ENCODE measurements at regions not wholly inside any gene's neighbourhood (a gene's known extent, or its start where the extent isn't known, plus 50 kb on each side); places are given as distances from the start of the nearest gene placed in this dataset.

- DNase-seq (ENCODE audit: low read depth in 4 of 4, low spot score in 3 of 4), result no peak
These were observed 50.7 kb upstream of the NOCT start for GRCh38 chr4:138964716-138965426.

GRCh38 chr4:138963412-138963811 is 52.2 kb upstream of the NOCT start:
- no peak for DNase-seq (ENCODE audit: low read depth in 4 of 4, low spot score in 3 of 4)

DNA sequence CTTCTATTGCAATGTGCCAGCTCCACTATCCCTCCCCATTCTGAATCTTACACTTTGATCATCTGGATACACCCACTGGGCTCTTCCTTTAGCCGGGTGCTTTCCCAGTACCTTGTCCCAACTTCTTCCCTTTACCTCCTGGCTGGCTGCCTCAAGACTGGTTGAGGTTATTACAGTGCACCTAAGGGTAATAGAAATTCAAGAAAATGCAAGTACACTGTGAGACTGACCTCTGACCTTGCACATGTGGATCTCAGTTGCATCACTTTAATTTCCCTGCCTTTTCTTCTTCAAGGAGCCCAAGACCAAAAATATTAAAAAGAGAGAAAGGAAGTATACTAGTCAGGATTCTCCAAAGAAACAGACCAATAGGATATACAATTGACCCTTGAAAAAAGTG is 53.9 kb upstream of the NOCT start:
- DNase-seq (ENCODE audit: low read depth in 4 of 4, low spot score in 3 of 4), result no peak

DNA sequence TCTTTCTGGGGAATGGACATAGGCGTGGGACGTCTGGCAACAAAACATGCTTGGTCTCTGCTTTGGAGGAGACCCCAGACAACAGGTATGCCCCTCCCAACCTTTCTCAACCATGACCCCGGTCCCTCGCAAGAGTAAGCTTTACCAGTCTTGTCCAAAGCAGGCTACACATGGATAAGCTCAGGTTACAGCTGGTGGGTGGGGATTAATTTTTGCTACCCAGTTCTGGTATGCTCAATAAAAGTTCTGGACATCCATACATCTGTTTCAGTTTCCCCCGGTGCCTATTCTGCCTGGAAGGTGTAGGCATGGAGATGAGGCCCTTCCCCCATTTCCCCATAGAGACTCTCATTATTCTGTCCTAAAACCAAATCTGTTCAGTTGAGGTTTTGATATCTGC is 54.5 kb upstream of the NOCT start:
- no peak for DNase-seq (ENCODE audit: low read depth in 4 of 4, low spot score in 3 of 4)

- DNase-seq (ENCODE audit: low read depth in 4 of 4, low spot score in 3 of 4), result no peak
These were observed 55.3 kb upstream of the NOCT start for GRCh38 chr4:138960175-138960710.

GRCh38 chr4:138959097-138959815 is 56.3 kb upstream of the NOCT start:
- DNase-seq (ENCODE audit: low read depth in 4 of 4, low spot score in 3 of 4), result no peak

- DNase-seq (ENCODE audit: low read depth in 4 of 4, low spot score in 3 of 4), result no peak
These were observed 57.1 kb upstream of the NOCT start for GRCh38 chr4:138958519-138958918.

DNA sequence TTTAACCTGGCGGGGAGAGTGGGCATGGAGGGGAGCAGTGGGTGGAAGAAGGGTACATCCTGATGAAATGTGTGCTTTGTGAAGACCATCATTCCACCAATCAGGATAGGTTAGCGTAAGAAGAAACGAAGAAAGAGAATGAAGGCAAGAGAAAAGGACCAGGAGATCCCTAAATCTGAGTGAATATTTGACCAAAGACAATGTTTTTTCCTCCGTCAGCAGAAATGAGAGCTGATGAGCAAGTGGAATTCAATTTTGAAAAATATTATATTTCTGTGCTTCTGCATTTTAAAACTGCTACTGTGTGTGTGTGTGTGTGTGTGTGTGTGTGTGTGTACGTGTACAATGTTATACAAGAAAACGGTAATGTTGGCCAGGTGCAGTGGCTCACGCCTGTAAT is 58.3 kb upstream of the NOCT start:
- no peak for DNase-seq (ENCODE audit: low read depth in 4 of 4, low spot score in 3 of 4)

DNA sequence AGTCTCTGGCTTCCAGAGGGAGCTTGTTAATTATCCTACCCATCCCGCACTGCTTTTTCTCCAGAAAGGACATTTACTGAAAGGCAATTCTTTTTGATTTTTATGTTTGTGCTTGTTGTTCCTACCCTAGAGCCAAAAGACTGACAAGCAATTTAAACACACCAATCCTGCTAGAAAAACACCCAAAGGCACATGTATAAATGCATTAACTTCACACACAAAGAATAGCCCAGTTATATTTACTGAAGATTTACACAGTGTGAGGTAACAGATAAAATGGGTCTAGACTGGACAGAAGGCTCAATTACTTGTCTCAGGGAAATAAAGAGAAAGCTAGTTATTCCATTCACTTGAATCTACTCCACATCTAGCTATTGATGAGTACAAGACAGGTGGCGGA is 61.2 kb upstream of the NOCT start:
- DNase-seq (ENCODE audit: low read depth in 4 of 4, low spot score in 3 of 4), result no peak

DNA sequence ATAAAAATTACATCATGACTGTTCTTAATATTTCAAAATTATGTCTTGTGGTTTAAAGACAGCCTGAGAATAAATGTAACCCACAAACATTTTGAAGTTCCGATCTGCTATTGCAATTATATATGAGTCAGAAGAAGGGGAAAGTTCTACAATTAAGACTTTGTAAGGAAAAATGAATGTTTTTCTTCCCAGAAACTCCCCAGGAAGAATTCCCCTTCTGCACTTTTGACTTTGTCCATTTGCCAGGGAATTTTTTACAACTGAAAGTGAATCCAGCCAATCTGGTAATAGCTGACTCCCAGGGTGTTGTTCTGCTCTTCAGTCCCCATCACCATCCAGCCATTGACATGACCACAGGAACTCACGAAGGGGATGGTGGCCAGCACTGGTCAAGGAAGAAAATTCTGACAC is 61.6 kb upstream of the NOCT start:
- no peak for DNase-seq (ENCODE audit: low read depth in 4 of 4, low spot score in 3 of 4)

- no peak for DNase-seq (ENCODE audit: low read depth in 4 of 4, low spot score in 3 of 4)
These were observed 63.2 kb upstream of the NOCT start for GRCh38 chr4:138952411-138952810.

DNA sequence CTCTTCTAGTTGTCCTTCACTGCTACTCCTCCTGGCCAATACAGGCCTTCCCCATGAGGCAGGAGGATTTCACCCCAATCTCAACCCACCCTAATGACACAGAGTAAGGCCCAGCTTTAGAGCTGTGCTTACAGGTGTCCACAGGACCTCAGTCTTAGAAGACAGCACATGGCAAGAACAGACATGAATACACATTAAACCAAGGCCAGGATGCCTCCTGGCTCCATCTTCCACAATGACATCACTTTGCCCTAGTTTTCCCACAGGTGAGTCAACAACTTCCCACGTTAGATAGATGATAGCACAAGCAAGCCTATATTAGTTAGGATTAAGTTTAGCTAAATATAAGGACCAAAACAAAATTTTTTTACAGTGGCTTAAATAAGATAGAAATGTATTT is 63.8 kb upstream of the NOCT start:
- no peak for DNase-seq (ENCODE audit: low read depth in 4 of 4, low spot score in 3 of 4)

DNA sequence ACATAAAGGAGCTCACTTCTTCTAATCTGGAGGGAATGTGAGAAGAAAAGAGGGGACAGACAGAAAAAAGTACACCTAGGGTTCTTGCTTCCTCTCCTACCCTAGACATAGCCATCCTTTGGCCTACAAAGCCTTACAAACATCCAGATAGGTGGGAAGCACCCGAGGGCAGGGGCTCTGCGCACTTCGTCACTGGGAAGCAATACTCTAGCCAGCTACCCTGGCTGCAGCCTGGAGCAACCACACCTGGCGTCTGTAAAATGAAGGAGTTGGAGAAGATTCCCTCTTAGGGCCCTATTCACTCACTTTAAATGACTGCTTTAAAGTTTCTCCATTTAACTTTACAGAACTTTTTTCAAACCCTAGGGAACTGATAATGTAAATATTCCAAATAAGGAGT is 65.7 kb upstream of the NOCT start:
- no peak for DNase-seq (ENCODE audit: low read depth in 4 of 4, low spot score in 3 of 4)

- no peak for DNase-seq (ENCODE audit: low read depth in 4 of 4, low spot score in 3 of 4)
These were observed 66.7 kb upstream of the NOCT start for GRCh38 chr4:138948918-138949317.

- no peak for DNase-seq (ENCODE audit: low read depth in 4 of 4, low spot score in 3 of 4)
These were observed 69.3 kb upstream of the NOCT start for GRCh38 chr4:138946306-138946705.

DNA sequence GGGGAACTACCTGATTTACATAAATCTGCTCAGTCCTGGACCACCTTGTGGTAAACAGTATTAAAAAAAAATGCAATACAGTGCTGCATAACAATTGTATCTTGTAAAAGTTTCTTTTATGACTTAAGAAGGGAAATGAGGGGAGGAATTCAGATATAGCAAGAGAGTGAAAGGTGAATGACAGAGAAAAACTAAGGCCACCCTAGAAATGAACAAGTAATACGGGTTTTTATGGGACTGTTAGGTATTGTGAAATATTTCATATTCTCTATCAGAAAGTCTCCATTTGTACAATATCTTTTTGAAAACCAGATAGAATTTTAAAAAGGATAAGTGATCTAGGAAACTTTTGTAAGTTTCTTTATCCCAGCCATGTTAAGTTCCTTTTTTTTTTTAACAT is 69.7 kb upstream of the NOCT start:
- DNase-seq (ENCODE audit: low read depth in 4 of 4, low spot score in 3 of 4), result no peak

DNA sequence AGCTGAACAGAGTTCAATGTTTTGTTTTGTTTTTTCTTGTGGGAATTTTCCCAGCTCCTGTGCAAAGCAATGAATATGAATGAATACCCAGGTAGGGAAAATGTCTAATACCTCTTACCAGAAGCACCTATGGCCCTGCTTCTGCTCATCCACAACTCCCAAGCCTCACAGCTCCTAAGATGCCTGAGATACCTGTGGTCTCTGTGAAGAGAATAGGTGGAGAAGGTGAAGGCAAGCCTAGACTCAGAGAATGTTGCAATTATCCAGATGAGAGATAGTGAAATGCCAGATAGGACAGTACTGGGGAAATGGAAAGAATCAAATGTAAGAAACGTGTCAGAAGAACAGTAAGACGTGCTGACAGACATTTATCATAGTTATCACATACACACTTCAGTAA is 70.2 kb upstream of the NOCT start:
- no peak for DNase-seq (ENCODE audit: low read depth in 4 of 4, low spot score in 3 of 4)

DNA sequence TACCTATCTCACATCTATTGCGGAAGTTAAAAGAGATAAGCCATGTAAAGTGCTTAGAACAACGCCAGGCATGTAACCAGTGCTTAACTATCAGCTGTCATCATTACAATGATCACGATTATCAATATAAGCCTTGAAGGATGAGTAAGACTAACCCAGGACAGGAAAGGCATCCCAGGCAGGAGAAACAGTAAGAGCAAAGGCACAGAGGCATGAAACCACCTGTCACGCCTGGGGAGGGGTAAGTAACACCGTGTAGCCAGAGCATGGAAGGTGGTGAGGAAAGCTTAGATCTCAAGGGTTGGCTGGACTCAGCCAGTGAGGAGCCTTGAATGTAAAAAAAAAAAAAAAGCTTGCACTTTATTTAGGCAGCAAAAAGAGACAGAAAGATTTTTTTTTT is 71.7 kb upstream of the NOCT start:
- no peak for DNase-seq (ENCODE audit: low read depth in 4 of 4, low spot score in 3 of 4)

DNA sequence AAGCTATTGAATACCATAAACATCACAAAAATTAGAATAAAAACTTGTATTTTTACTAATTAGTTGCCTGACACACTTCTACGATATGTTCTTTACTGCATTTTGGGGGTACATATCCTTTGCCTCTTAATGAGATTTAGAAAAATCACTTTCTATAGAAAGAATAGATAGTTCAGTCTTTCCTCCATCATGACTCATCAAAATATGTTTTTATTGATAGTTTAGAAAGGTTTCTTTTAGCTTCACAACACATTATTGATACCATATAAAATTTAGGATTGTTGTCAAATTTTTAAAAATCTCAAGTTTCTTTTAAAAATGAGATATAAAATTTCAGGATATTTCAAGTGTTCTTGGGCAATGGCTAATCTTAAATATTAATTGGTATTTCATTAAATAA is 74.5 kb upstream of the NOCT start:
- no peak for DNase-seq (ENCODE audit: low read depth in 4 of 4, low spot score in 3 of 4)

DNA sequence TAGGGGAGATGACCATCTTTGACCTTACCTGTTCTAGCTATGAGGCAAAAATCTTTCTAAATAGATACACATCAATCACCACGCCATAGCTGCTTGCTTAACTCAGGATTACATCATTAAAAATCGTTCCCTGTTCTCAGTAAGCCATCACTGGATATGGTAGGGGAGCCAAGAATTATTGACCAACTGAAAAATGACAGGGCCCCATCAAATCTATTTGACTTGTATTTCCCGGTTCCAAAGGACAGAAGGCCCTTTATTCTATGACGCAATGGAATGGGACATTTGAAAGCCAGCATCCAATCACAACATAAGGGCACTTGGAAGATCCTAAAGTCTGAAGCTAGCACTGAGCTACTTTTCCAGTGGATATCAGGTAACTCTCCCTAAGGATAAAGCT is 75.6 kb upstream of the NOCT start:
- no peak for DNase-seq (ENCODE audit: low read depth in 4 of 4, low spot score in 3 of 4)

- DNase-seq (ENCODE audit: low read depth in 4 of 4, low spot score in 3 of 4), result peak in 3 of 4 donors; percentile 33 to 45 (median 36)
These were observed 77.3 kb upstream of the NOCT start for GRCh38 chr4:138938366-138938690.

DNA sequence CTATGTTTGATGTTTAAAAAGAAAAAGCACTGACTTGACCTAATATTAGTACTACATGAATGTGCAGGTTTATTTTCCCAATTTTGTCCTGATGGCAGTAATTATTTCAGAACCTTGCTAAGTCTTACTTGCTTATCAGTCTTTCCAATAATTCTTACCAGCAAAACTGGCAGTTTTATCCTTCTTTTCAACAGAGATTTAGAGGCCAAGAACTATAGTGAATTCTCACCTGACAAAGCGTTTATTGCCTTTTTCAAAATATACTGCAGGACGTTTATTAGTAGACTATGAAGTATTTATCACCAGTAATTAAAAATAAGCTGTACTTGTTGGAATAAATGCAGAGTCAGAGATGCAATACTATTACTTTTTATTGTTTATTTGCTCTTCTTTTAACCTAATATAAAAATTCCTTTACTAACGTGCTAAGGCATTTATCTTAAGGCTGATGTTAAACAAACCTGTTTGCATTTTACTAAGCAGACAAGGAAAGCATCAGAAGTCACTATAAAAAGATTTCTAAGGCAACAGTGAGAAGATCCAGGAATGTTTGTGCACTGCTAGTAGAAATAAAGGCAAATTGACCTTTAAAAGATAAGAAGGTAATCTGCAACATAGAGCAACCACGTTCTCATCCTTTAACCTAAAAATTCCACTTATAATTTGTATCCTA is 80.3 kb upstream of the NOCT start:
- DNase-seq (ENCODE audit: low read depth in 4 of 4, low spot score in 3 of 4), result no peak
